Stimulated activated CD4-positive, alpha-beta T cell treated with anti-CD3 and anti-CD28 coated beads, TNF-alpha, amount 100 ng/mL, for 4 hours (primary cell): ENCODE measurements at regions not wholly inside any gene's neighbourhood (a gene's known extent, or its start where the extent isn't known, plus 50 kb on each side); places are given as distances from the start of the nearest gene placed in this dataset.
"Not testable (repeated sequence)": the region's sequence is repeated elsewhere in the genome, so short reads cannot be mapped to it uniquely, and the experiment has no call there.

Experiments used
- DNase-seq, 3 experiments: peaks; one replicate each; pipeline ENCODE4 v3.0.0-alpha.2; 2020; ENCODE audit warnings: low read depth in 3 of 3

DNA sequence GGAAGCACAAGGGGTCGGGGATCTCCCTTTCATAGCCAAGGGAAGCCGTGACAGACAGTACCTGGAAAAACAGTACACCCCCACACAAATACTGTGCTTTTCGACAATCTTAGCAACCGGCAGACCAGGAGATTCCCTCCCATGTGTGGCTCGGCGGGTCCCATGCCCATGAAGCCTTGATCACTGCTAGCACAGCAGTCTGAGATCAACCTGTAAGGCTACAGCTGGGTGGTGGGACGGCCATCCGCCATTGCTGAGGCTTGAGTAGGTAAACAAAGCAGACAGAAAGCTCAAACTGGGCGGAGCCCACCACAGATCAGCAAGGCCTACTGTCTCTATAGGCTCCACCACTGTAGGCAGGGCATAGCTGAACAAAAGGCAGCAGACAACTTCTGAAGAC lies 180.2 kb upstream of the SOX6 start:
- DNase-seq = no peak

DNA sequence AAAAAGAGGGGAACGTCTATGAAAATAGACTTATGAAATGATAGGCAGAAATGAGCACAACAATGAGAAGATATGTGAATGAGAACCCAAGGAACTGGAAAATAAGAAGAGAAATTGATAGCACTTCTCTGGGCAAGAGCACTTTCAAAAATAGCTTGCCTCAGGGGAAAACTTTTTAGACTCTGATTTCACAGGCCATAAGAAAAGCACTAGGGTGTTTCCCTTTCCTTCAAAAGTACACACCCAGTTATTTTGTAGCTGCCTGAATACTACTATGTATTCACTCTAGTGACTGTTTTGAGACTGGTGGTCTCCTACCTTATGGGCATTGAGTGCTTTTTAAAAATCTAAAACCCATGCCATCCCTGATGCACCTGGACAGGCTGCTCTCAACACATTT lies 172.3 kb upstream of the SOX6 start:
- no peak for DNase-seq

DNA sequence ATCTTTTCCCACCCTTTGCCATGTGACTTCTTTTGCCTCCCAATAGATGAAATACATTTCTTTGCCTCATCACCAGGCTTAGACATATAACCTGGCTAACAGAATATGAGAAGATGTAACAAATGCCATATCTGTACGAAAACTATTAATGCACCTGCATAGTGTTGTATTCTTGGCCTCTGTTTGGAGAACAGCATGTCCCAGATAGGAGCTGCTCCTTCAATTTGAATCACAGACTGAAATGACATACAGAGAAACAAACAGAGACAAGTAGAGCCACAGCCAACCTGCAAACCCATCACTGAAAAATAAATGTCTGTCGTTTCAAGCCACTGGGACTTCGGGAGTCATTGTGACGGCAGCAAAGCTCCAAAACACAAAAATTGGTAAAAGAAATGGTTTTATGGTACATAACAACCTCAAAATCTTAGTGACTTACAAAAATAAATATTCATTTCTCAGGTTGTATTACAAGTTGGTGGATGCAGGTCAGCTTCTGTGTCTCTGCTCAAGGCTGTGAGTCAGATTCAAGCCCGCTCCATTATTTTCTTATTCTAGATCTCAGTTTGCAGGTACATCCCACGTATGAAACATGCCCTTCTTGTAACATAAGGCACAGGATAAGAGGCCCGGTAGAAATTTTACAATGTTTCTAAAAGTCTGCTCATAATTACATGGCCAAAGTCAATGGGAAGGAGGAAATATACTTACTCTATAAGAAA lies 171.3 kb upstream of the SOX6 start:
- DNase-seq = no peak

DNA sequence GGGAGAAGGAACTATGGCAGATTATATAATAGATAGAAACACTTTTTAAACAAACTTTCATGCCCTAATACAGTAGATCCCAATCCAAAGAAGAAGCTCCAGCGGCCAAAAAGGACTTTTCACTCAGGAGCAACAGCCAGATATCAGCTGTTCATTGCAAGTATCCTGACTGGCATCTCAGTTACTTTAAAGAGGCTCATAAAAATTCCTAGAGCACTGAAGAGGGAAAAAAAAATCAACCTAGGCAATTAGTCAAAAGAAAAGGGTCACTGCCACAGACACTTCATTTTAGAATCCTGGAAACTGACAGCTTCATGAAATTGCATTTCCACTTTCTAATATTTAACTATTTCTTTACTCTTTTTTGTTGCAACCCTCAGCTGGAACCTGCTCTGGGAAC lies 170.6 kb upstream of the SOX6 start:
- DNase-seq = no peak

DNA sequence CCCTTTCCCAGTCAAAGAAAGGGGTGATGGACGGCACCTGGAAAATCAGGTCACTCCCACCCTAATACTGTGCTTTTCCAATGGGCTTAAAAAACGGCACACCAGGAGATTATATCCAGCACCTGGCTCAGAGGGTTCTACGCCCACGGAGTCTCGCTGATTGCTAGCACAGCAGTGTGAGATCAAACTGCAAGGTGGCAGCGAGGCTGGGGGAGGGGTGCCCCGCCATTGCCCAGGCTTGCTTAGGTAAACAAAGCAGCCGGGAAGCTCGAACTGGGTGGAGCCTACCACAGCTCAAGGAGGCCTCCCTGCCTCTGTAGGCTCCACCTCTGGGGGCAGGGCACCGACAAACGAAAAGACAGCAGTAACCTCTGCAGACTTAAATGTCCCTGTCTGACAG lies 164.4 kb upstream of the SOX6 start:
- DNase-seq = not testable (repeated sequence)

DNA sequence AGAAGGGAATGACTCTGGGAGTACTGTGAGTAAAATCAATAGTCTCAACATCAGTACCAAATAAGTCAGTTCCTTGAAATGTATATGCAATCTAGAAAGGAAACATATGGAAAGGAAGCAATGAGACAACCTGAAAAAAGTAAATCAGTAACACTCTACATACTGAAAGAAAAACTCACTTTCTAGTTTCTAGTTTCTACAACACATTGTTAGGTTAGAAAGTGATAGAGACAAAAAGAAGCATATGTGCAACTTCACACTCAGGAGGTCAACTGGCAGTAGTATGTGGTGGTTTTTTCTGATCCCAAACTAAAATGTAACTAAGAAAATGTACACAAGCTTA lies 156.5 kb upstream of the SOX6 start:
- DNase-seq = no peak

DNA sequence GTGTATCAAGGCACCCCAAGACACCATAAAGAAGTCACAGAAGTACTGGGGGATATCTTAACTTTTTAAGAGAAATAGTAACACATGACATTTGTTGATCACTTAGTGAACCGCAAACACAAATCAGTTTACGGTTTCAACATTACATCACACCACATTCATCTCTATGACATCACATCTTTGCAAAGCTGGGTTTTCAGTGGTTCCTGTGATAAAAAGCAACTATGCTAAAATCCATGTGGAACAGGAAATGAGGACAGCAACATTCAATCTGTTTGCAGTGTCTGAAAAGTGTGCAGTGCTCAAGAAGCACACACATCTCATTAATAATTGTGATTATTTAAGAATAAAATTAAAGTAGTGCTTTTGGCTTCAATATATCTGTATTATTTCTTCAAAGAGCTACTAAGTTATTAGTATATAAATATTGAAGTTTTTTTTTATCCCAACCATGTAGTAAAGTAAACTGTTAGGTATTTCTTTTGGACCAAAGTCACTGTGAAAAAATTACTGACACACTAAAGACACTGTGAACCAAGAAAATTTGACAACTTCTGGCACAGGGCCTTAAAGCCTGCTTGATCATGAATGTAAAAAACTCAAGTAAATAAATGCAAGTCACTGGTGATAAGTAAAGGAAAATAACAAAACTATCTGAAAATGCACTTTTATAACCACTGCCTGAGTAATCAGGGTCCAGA lies 156.0 kb upstream of the SOX6 start:
- no peak for DNase-seq

DNA sequence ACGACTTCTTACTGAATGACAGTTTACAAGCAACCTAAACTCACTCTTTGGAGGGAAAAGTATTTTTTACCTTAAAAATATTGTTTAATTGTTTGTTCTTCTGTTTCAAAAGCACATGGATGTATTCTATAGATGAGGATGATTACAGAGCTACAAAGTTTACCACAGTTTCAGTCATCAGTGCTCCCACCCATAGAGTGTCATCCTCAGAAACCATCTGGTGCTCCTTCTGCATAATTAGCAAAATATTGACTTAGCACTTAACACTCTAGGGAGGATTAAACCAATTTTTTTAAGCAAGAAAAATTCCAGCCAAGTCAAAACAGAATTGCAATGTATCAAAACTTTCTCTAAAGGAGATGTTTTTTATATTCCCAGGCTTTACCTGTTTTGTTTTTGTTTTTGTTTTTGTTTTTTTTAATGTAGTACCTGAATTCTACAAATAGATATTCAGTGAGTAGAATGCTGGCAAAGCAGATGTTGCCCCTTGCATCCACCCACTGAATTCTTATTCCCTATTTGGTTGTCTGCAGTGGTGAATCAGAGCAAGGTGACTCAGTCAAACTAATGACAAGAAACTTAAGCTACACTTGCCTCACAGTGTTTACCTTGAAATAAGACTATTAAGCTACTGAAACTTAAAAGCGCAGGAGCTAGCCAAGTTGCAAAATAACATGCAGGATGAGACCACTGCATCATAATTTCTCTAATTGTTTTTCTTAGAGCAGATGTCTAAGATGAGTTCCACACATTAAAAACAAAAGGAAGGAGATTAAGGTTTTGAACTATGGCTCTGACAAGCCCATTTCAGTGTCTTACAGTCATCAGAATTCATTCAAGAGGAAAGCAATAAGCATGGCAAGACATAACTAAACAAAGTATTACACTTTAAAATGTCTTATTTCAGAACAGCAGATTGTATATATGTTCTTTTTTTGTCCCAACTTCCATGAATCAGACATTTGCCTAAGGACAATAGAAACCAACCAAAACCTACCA lies 155.1 kb upstream of the SOX6 start:
- DNase-seq = no peak

DNA sequence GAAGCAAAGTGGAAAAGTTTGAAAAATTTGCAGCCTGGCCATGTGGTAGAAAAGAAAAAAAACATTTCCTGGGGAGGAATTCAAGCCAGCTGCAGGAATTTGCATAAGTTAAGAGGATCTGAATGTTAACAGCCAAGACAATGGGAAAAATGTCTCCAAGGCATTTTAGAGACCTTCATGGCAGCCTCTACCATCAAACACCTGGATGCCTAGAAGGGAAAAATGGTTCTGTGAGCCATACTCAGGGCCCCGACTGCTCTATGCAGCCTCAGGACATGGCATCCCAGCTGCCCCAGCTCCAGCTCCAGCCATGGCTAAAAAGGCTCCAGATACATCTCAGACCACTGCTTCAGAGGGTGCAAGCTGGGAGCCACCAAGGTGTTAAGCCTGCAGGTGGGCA lies 149.1 kb upstream of the SOX6 start:
- no peak for DNase-seq

DNA sequence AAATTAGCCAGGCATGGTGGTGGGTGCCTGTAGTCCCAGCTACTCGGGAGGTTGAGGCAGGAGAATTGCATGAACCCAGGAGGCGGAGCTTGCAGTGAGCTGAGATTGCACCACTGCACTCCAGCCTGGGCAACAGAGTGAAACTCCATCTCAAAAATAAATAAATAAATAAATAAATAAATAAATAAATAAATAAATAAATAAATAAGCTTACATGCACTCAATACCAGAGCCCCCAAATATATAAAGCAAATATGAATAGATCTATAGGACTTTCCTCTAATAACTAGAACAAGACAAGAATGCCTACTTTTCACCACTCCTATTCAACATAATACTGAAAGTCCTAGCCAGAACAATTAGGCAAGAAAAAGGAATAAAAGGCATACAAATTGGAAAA lies 147.5 kb upstream of the SOX6 start:
- not testable (repeated sequence) for DNase-seq

DNA sequence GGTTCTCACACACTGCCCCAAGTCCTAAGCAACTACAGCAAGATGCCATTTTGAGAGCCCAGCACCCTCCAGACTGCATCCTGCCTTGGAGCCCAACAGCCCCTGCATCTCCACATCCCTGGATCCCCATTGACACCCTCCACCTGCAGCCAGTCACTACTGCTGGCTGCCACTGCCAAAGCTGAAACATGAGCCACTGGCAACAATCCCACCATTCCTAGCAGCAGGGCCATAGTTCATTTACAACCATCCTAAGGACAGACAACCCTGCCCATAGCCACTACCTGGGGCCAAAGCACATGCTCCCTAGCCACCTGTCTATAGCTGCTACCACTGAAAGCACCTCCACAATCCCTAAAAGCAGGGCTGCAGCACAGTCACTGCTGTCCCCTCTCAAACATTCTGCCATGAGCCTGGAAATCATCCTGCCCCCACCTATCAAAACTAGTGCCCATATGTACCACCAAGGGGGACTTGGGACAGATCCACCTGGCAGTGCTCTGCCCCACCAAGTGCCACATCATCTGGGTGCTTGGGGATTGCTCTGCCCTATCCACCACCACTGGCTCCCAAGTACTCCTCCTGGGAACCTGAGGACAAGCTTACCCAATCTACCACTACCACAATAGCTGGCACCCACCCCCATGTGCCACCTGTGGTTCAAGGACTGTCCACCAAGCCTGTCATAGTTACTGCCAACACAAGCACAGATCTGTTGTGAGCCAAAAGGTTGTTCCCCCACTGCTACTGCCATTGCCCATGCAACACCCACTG lies 138.8 kb upstream of the SOX6 start:
- DNase-seq = no peak

DNA sequence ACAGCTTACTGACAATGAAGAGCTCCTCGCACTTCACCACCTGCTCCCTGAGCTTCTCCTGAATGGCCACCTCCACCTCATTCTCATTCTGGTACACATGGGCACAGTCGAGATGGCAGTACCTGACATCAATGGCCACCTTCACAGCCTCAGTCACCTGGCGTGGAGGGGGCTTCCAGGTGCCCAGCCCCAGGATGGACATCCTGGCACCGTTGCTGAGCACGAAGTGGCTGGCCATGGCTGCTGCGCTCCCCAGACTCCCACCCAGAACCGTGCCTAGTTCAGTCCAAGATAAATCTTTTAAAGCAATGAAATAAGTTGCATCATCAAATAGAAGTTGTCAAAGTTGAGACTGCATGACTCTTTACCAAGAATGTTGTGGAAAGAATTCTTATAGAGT lies 128.1 kb upstream of the SOX6 start:
- DNase-seq = no peak

DNA sequence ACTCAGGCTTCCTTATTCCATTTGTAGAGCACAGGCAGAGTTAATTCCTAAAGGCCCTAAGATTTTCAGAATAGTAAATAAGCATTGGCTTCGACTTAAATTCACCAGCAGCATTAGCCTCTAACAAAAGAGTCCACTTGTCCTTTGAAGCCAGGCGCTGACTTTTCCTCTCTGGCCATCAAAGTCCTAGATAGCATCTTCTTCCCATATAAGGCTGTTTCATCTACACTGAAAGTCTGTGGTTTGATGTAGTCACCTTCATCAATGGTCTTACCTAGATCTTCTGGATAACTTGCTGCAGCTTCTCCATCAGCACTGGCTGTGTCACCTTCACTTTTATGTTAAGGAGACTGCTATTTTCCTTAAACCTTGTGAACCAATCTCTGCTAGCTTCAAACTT lies 118.3 kb upstream of the SOX6 start:
- no peak for DNase-seq

DNA sequence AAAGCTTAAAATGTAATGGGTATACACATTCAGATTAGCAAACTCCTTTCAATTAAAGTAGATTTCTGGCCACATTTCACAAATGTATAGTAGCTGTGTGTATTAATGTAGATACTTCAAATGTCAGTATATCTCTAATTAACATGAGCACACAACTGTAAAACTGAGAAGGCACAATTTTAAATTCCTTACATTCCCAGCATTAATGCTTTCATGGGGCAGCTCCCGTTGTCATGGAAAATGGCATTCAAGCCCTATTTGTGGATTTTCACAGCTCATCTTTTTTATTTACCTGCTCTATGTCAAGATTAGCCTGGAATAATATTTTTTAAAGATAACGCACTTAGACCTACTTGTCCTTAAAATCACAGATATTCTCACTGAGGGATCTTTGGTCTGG lies 113.6 kb upstream of the SOX6 start:
- no peak for DNase-seq

DNA sequence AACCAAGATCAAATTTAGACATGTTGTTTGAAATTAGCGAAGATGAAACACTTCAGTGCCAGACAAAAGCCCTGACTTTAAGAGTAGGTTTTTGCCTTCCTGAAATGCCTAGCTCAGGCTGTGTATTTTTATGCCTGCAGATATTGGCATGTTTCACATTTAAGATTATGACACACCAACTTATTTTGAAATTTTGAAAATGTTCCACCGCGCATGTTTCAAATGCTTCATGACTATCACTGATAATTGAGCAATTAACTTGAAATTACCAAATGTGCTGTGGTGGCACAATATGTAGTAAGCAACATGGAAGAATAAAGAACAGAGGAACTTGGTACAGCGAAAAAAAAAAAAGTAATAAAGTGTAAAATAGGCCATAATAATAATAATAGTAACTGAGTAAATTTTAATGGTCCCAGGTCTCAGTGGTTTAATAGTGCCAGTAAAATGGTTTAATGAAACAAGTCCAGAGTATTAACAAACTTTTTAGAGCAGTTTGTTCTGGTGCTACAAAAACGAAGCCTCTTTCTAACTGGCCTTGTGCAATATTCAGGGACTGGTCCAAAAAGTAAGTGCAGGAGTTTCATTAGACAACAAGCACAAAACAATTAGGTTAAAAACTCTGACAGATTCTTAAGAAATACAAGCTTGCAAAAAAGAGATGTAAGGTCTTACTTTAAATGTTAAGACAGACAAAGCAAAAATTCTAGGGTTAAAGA lies 112.5 kb upstream of the SOX6 start:
- no peak for DNase-seq

DNA sequence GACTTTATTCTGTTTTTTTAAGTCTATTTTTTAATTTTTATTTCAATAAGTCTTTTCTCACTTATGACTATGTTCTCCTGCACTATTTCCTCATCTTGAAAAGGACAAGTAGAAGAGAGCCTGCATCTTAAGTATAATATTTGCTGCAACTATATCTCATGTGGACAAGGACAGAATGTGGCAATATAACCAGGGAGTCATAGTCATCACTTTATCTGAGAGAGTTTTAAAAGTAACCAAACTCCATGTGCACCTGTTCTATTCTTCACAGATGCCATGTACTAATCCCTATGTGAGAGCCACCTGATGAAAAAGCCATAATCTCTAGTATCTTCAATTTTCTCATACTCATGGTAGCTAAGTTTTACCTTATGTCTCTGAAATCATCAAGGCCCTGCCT lies 104.2 kb upstream of the SOX6 start:
- no peak for DNase-seq

DNA sequence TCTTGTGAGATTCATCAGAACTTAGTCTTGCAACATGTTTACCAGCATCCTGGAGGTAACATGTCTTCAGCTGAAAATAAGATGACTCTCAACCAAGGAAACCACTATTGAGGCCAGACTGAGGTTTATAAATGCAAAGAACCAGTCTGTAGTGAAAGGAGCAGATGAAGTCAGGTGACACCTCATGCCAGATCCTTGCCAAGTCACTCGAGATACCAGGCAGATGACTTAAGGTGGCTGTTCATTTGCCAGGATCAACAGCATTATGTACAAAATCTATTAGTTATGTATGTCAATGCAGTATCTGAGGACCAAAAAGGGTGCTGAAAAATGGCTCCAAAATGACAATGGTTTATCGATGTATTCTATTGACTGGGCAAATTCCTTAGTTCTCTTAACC lies 100.0 kb upstream of the SOX6 start:
- no peak for DNase-seq

DNA sequence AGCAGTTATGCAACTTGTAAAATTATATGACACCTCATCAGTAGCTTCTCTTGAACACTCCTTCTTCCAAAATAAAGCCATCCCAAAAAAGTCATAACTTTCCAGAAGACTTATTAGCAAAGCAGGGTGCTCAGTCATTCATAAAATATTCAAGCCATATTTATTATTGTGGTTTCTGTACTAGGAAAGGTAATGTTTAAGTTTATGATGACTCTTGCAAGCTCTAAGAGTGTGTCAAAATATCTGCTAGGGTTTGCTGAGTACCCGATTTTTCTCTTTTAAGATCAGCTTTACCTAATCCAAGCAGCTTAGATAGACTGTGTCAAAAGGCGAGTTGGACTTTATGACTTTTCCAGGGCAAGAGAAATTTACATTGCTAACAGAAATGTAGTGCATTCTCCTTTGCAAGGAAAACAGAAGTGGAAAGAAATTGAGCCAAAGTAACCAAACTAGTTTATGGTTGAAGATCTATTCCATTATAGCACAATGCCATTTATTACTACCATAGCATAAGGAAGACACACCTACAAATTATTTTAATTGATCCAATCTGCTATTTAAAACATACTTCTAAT lies 98.0 kb upstream of the SOX6 start:
- DNase-seq = no peak

DNA sequence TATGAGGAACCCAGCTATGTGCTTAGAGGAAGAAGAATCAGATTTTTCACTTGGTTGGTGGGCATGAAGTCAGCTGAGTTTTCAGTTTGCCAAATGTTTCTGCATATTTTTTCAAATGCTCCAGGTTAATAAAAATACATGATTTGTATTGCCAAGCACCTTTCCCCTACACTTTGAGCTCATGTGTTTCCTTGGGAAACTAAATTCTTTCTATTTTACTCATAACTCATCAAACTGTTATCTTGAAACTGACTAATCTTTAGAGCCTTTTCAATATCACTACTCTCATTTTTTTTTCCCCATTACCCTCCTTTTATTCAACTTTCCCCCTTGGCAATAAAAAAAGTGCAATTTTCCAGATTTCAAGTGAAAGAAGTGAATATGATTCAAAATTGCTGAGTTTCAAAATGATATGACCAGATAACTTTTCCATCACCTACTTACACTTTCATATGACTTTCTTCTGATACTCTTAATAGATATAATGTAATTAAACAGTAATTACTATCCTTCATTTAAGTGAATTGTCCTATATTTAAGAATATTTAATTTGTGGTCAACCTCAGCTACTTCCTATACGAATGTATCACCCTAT lies 91.9 kb upstream of the SOX6 start:
- DNase-seq = no peak

DNA sequence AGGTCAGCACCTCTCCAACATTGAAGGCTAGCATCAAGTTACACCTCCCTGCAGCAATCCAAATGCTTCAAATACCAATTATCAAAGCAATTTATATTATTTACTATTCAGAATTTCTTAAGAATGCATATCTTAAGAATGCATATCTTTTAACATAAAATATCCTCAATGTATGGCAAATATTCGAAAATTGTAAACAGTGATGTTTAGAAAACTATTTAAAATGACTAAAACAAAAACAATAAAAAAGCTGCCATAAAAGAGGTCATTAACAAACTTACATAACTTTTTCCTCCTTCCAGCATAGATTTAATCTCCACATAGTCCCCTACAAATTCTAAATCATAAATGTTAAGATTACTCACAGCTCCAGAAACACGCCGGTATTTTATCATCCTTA lies 85.1 kb upstream of the SOX6 start:
- DNase-seq = no peak
